ENCODE measurements at regions not wholly inside any gene's neighbourhood (a gene's known extent, or its start where the extent isn't known, plus 50 kb on each side); places are given as distances from the start of the nearest gene placed in this dataset.
"Not testable (repeated sequence)": the region's sequence is repeated elsewhere in the genome, so short reads cannot be mapped to it uniquely, and the experiment has no call there.

DNA sequence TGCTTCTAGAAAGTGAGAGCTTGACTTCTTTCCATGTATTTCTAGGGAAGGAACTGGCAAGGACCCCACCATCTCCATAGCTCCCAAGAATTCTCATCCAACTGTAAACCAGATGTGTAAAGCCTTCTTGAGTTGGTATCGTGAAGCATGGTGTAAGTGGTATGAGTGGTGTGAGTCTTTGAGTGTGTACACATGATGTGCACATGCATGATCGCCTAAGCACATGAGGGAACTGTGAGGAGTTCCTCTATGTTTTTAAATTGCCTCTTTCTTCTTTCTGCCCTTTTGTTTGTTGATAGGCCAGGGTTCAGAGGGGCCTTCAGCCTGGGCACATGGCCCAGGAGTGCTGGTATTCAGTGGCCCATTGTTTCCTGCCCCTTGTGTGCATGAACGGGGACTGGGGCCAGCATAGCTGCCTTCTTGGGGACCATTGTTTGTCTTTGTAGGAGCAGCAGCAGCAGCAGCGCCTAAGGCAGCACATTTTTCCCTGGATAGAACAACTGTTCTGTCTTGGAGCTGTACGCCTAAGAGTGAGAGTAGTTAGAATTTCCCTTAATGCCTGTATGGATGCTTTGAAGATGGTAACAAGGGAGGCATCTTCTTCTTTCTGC is 95.9 kb downstream of the SRGAP2 start:
- TF ChIP-seq POLR2A, TAF1, POLR2AphosphoS5, POU2F2, SPI1 (IDR thresholded peaks at IDR 0.05; ENCODE audit: low read depth, low read length): not testable (repeated sequence)
